Keratinocyte (primary cell): ENCODE measurements at regions not wholly inside any gene's neighbourhood (a gene's known extent, or its start where the extent isn't known, plus 50 kb on each side); places are given as distances from the start of the nearest gene placed in this dataset.

Experiments used
- DNase-seq: peaks from one replicate; pipeline ENCODE4 v3.0.0-alpha.2; 2011; ENCODE audit warnings: low read depth, missing footprints, low spot score
- FAIRE-seq: peaks from 2 replicates; lab custom pipeline; 2011; peaks lifted over from hg19 to GRCh38; lab: Jason Lieb, UNC
- H2AFZ ChIP-seq: 2 replicates; pipeline ENCODE4 v1.6.0; 2012; ENCODE audit warnings: low read length, control low read depth, inconsistent platforms; ENCODE audit not compliant: control insufficient read depth
- H3K27ac ChIP-seq: 2 replicates; pipeline ENCODE4 v1.5.1; 2011; ENCODE audit warnings: low read length; ENCODE audit not compliant: control insufficient read depth, insufficient read depth
- H3K27me3 ChIP-seq: 3 replicates; pipeline ENCODE4 v1.6.0; 2011; ENCODE audit warnings: low read length; ENCODE audit not compliant: control insufficient read depth, insufficient read depth; ENCODE audit errors: extremely low read depth
- H3K36me3 ChIP-seq, 2 experiments: 2 replicates in 1 of 2; 3 replicates in 1 of 2; pipeline ENCODE4 v1.5.1; 2011; ENCODE audit warnings: low read length in 2 of 2, mild to moderate bottlenecking in 1 of 2; ENCODE audit not compliant: control insufficient read depth in 2 of 2, insufficient read depth in 2 of 2; ENCODE audit errors: extremely low read depth in 1 of 2
- H3K4me1 ChIP-seq: 3 replicates; pipeline ENCODE4 v1.5.1; 2011; ENCODE audit warnings: low read length; ENCODE audit not compliant: control insufficient read depth, insufficient read depth; ENCODE audit errors: extremely low read depth
- H3K4me2 ChIP-seq: 3 replicates; pipeline ENCODE4 v1.6.0; 2011; ENCODE audit warnings: low read depth, low read length; ENCODE audit not compliant: control insufficient read depth, insufficient read depth; ENCODE audit errors: extremely low read depth
- H3K4me3 ChIP-seq, 3 experiments: fragments of 200-600 bp in 1 of 3; sonication (generic) in 1 of 3; 2 replicates in 2 of 3; 3 replicates in 1 of 3; pipeline ENCODE4 v1.5.1; 2011 to 2016; ENCODE audit warnings: low read length in 3 of 3, mild to moderate bottlenecking in 3 of 3, control low read depth in 2 of 3, inconsistent platforms in 1 of 3, low read depth in 1 of 3, mixed read lengths in 1 of 3, mixed run types in 1 of 3, moderate library complexity in 1 of 3; ENCODE audit not compliant: control insufficient read depth in 2 of 3, insufficient read depth in 2 of 3; ENCODE audit errors: extremely low read depth in 1 of 3
- H3K79me2 ChIP-seq: 2 replicates; pipeline ENCODE4 v1.6.0; 2012; ENCODE audit warnings: low read length; ENCODE audit not compliant: control insufficient read depth, insufficient read depth
- H3K9ac ChIP-seq: 3 replicates; pipeline ENCODE4 v1.6.0; 2011; ENCODE audit warnings: low read length; ENCODE audit not compliant: control insufficient read depth, insufficient read depth; ENCODE audit errors: extremely low read depth
- H3K9me1 ChIP-seq: 3 replicates; pipeline ENCODE4 v1.6.0; 2011; ENCODE audit warnings: low read length; ENCODE audit not compliant: control insufficient read depth, insufficient read depth; ENCODE audit errors: extremely low read depth
- H3K9me3 ChIP-seq: 2 replicates; pipeline ENCODE4 v1.5.1; 2012; ENCODE audit warnings: low read depth, low read length; ENCODE audit not compliant: control insufficient read depth
- H4K20me1 ChIP-seq: 3 replicates; pipeline ENCODE4 v1.6.0; 2011; ENCODE audit warnings: low read length; ENCODE audit not compliant: control insufficient read depth, insufficient read depth; ENCODE audit errors: extremely low read depth
- CTCF ChIP-seq, 3 experiments: IDR thresholded peaks in 1 of 3; conservative IDR thresholded peaks in 1 of 3; optimal IDR thresholded peaks in 1 of 3; 2 replicates in 2 of 3; 3 replicates in 1 of 3; pipeline versions ENCODE3 to v1.5.1; 2011; ENCODE audit warnings: low read length in 3 of 3, mild to moderate bottlenecking in 3 of 3, moderate library complexity in 2 of 3, control low read depth in 1 of 3, inconsistent platforms in 1 of 3; ENCODE audit not compliant: insufficient read depth in 2 of 3; ENCODE audit errors: extremely low read depth in 1 of 3
- EZH2 ChIP-seq: IDR thresholded peaks from one replicate; pipeline ENCODE4 v1.6.1; 2012; ENCODE audit warnings: inconsistent platforms, mild to moderate bottlenecking, low read length, moderate library complexity
- dilution Hi-C: fragments of 300-500 bp; cut with MboI; formaldehyde crosslinking; loops from one replicate; pipeline ENCODE4 v1.7.0; 2020; ENCODE audit warnings: low sequenced_read_pairs; ENCODE audit not compliant: extremely low pct_ligation_motif_present

GRCh38 chr6:48036316-48036715 is 74.7 kb downstream of the PTCHD4 start:
- H3K27me3 ChIP-seq = no peaks in the 10 kb centered on the region
- H3K79me2 ChIP-seq = no peaks in the 10 kb centered on the region
- H3K9ac ChIP-seq = no peak overlapping the region
- no peak for FAIRE-seq
- dilution Hi-C loops = no loop called here
- TF ChIP-seq EZH2 = no peak
- H3K9me1 ChIP-seq = no peaks in the 10 kb centered on the region
- no peak overlapping the region for H3K4me2 ChIP-seq
- no peak overlapping the region for H3K4me3 ChIP-seq
- H3K27ac ChIP-seq = no peak overlapping the region
- H4K20me1 ChIP-seq = no peaks in the 10 kb centered on the region
- no peak overlapping the region for H2AFZ ChIP-seq
- H3K36me3 ChIP-seq = no peaks in the 10 kb centered on the region
- no peaks in the 10 kb centered on the region for H3K9me3 ChIP-seq
- DNase-seq = no peak
- H3K4me1 ChIP-seq = no peaks in the 10 kb centered on the region

DNA sequence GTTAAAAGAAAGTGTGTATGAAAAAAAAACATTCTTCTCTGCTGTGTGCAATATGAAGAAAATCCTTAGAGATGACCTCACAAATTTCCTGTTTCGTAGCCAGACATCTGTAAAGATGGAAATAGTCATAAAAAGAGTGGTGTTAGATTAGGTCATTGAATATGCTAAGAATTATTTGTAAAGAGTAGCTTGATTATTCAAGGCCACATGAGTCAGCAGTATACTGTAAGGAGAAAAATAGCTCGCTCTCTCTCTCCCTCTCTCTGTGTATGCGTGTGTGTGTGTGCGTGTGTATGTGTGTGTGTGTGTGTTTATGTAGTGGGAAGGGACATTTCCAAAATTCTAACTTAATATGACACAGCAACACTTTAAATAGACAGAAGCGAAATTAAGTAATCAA is 78.8 kb downstream of the PTCHD4 start:
- FAIRE-seq (no peak), DNase-seq (peak; percentile 19)
- H3K79me2 ChIP-seq = no peaks in the 10 kb centered on the region
- dilution Hi-C loops = no loop called here
- H3K9me1 ChIP-seq = no peaks in the 10 kb centered on the region
- H3K4me1 ChIP-seq = no peaks in the 10 kb centered on the region
- no peak overlapping the region for H3K4me2 ChIP-seq
- TF ChIP-seq CTCF (optimal IDR thresholded peaks at IDR 0.05 in 1 of 3, IDR thresholded peaks at IDR 0.05 in 1 of 3, conservative IDR thresholded peaks at IDR 0.05 in 1 of 3; ENCODE audit: extremely low read depth in 1 of 3, insufficient read depth in 2 of 3, low read length in 3 of 3) = no peak
- no peak for TF ChIP-seq EZH2
- H3K9me3 ChIP-seq = no peaks in the 10 kb centered on the region
- no peaks in the 10 kb centered on the region for H3K36me3 ChIP-seq
- no peaks in the 10 kb centered on the region for H4K20me1 ChIP-seq
- H3K4me3 ChIP-seq = no peak overlapping the region
- no peak overlapping the region for H3K9ac ChIP-seq
- no peak overlapping the region for H2AFZ ChIP-seq
- H3K27me3 ChIP-seq = no peaks in the 10 kb centered on the region
- no peak overlapping the region for H3K27ac ChIP-seq

- no peak overlapping the region for H3K27ac ChIP-seq
- no peak for FAIRE-seq
- TF ChIP-seq EZH2 = no peak
- TF ChIP-seq CTCF (optimal IDR thresholded peaks at IDR 0.05 in 1 of 3, IDR thresholded peaks at IDR 0.05 in 1 of 3, conservative IDR thresholded peaks at IDR 0.05 in 1 of 3; ENCODE audit: extremely low read depth in 1 of 3, insufficient read depth in 2 of 3, low read length in 3 of 3) = no peak
These were observed 79.3 kb downstream of the PTCHD4 start for GRCh38 chr6:48031711-48032110.

More at GRCh38 chr6:48031711-48032110, 79.3 kb downstream of the PTCHD4 start:
- dilution Hi-C loops = no loop called here
- H3K4me3 ChIP-seq = no peak overlapping the region
- DNase-seq = no peak
- H3K79me2 ChIP-seq = no peaks in the 10 kb centered on the region
- H3K4me2 ChIP-seq = no peak overlapping the region
- no peaks in the 10 kb centered on the region for H3K9me3 ChIP-seq
- H3K9ac ChIP-seq = no peak overlapping the region
- no peaks in the 10 kb centered on the region for H4K20me1 ChIP-seq
- no peak overlapping the region for H2AFZ ChIP-seq
- no peaks in the 10 kb centered on the region for H3K4me1 ChIP-seq
- H3K27me3 ChIP-seq = no peaks in the 10 kb centered on the region
- H3K9me1 ChIP-seq = no peaks in the 10 kb centered on the region
- no peaks in the 10 kb centered on the region for H3K36me3 ChIP-seq
